Transverse colon (tissue), 4 donors: ENCODE measurements at regions not wholly inside any gene's neighbourhood (a gene's known extent, or its start where the extent isn't known, plus 50 kb on each side); places are given as distances from the start of the nearest gene placed in this dataset.

ENCODE experiments used
- DNase-seq: peaks from one replicate; pipeline ENCODE4 v3.0.0-alpha.2; 2019
- H3K27ac ChIP-seq, 4 donors: fragments of 200-600 bp; sonication (generic); 2 replicates each; pipeline ENCODE4 v1.5.1; 2016 to 2018; ENCODE audit warnings: inconsistent platforms in 4 of 4
- H3K27me3 ChIP-seq: fragments of 200-600 bp; sonication (generic); 2 replicates; pipeline ENCODE4 v1.5.1; 2017; ENCODE audit warnings: inconsistent platforms
- H3K36me3 ChIP-seq, 4 donors: fragments of 200-600 bp; sonication (generic); 2 replicates each; pipeline ENCODE4 v1.5.1; 2017 to 2019; ENCODE audit warnings: inconsistent platforms in 4 of 4
- H3K4me1 ChIP-seq, 4 donors: fragments of 200-600 bp; sonication (generic); 2 replicates each; pipeline ENCODE4 v1.5.1; 2017 to 2020; ENCODE audit warnings: inconsistent platforms in 4 of 4
- H3K4me3 ChIP-seq, 4 donors: fragments of 200-600 bp; sonication (generic); 1 replicate in 1 of 4; 2 replicates in 3 of 4; pipeline versions ENCODE4 v1.5.1 to v1.6.1; 2017 to 2019; ENCODE audit warnings: inconsistent platforms in 4 of 4
- H3K9me3 ChIP-seq, 2 donors: fragments of 200-600 bp; sonication (generic); 2 replicates each; pipeline ENCODE4 v1.5.1; 2017 to 2019; ENCODE audit warnings: inconsistent platforms in 2 of 2
- CTCF ChIP-seq, 5 experiments: fragments of 200-600 bp in 3 of 5; fragments of 450-650 bp in 2 of 5; sonication (generic) in 3 of 5; IDR thresholded peaks; 1 replicate in 2 of 5; 2 replicates in 3 of 5; pipeline ENCODE4 v1.5.1; 2016 to 2017; ENCODE audit warnings: antibody characterized with exemption in 5 of 5, inconsistent platforms in 3 of 5, mild to moderate bottlenecking in 2 of 5, moderate library complexity in 1 of 5
- EP300 ChIP-seq: sonication (generic); formaldehyde crosslinking; IDR thresholded peaks from one replicate; pipeline ENCODE4 v1.6.1; 2017; ENCODE audit warnings: antibody characterized with exemption, low read depth
- POLR2A ChIP-seq: fragments of 450-650 bp; IDR thresholded peaks from one replicate; pipeline ENCODE4 v1.6.1; 2016; ENCODE audit warnings: antibody characterized with exemption, mild to moderate bottlenecking, moderate library complexity
- POLR2AphosphoS5 ChIP-seq, 3 donors: sonication (generic); formaldehyde crosslinking; IDR thresholded peaks; one replicate each; pipeline ENCODE4 v1.6.1; 2016; ENCODE audit warnings: antibody characterized with exemption in 3 of 3
- WGBS, 2 donors: methylation state at CpG; one replicate each; pipeline ENCODE4 v1.1.5; 2018; ENCODE audit warnings: low coverage in 1 of 2; 5-methylcytosine and 5-hydroxymethylcytosine counted together
- in situ Hi-C, 4 donors: fragments of 200-750 bp; cut with MboI; loops; one replicate each; pipeline versions ENCODE4 v1.15.0 to v1.15.1; 2017; ENCODE audit warnings: low sequenced_read_pairs in 3 of 4, low pct_ligation_motif_present in 1 of 4, low pct_unique_long_range_greater_than_20kb in 1 of 4
- intact Hi-C: fragments of 100-400 bp; cut with DNase I; formaldehyde crosslinking; loops from one replicate; pipeline ENCODE4 v1.15.1; 2023; ENCODE audit warnings: low total_unique reads

GRCh38 chr5:2455878-2456277, 295.6 kb downstream of the IRX2 start:
- in situ Hi-C loops = no loop called here
- no peak overlapping the region for H3K4me3 ChIP-seq
- H3K27ac ChIP-seq = no peak overlapping the region
- intact Hi-C loops = no loop called here
- no peak for DNase-seq
- no peaks in the 10 kb centered on the region for H3K36me3 ChIP-seq
- H3K4me1 ChIP-seq = no peaks in the 10 kb centered on the region
- TF ChIP-seq POLR2AphosphoS5 (IDR thresholded peaks at IDR 0.05) (no peak), CTCF (IDR thresholded peaks at IDR 0.05) (no peak), EP300 (no peak), POLR2A (no peak)
- WGBS, 2 donors = 86% methylated on average over 3 of the region's 3 CpGs; no CpG with 5 or more reads in 1 of the 2 donors
- H3K9me3 ChIP-seq = no peaks in the 10 kb centered on the region
- no peaks in the 10 kb centered on the region for H3K27me3 ChIP-seq

- Histone ChIP-seq H3K4me3 (no peak overlapping the region), H3K27ac (no peak overlapping the region), H3K9me3 (no peaks in the 10 kb centered on the region), H3K4me1 (no peaks in the 10 kb centered on the region), H3K36me3 (no peaks in the 10 kb centered on the region), H3K27me3 (no peaks in the 10 kb centered on the region)
- intact Hi-C loops (no loop called here), in situ Hi-C loops (no loop called here)
- WGBS, 2 donors = 84 to 92% methylated on average over 4 to 5 of the region's 5 CpGs
- no peak for TF ChIP-seq EP300
- TF ChIP-seq CTCF (IDR thresholded peaks at IDR 0.05) = no peak
- no peak for TF ChIP-seq POLR2AphosphoS5 (IDR thresholded peaks at IDR 0.05)
- no peak for TF ChIP-seq POLR2A
- DNase-seq = no peak
These were observed 296.6 kb downstream of the IRX2 start for GRCh38 chr5:2454876-2455275.

GRCh38 chr5:2453781-2454180, 297.7 kb downstream of the IRX2 start:
- TF ChIP-seq POLR2A (no peak), EP300 (no peak), POLR2AphosphoS5 (IDR thresholded peaks at IDR 0.05) (no peak), CTCF (IDR thresholded peaks at IDR 0.05) (no peak)
- H3K4me1 ChIP-seq = no peaks in the 10 kb centered on the region
- in situ Hi-C loops = no loop called here
- 55 to 69% methylated on average over 2 to 3 of the region's 3 CpGs for whole genome bisulfite sequencing, 2 donors
- DNase-seq = no peak
- intact Hi-C loops = no loop called here
- no peak overlapping the region for H3K4me3 ChIP-seq
- no peaks in the 10 kb centered on the region for H3K9me3 ChIP-seq
- H3K27ac ChIP-seq = no peak overlapping the region
- H3K36me3 ChIP-seq = no peaks in the 10 kb centered on the region
- no peaks in the 10 kb centered on the region for H3K27me3 ChIP-seq

- intact Hi-C loops (no loop called here), in situ Hi-C loops (no loop called here)
- Histone ChIP-seq H3K4me1 (no peaks in the 10 kb centered on the region), H3K27ac (no peak overlapping the region), H3K36me3 (no peaks in the 10 kb centered on the region), H3K9me3 (no peaks in the 10 kb centered on the region), H3K4me3 (no peak overlapping the region), H3K27me3 (no peaks in the 10 kb centered on the region)
- DNase-seq = no peak
- TF ChIP-seq POLR2AphosphoS5 (IDR thresholded peaks at IDR 0.05) (no peak), CTCF (IDR thresholded peaks at IDR 0.05) (no peak), POLR2A (no peak), EP300 (no peak)
These were observed 300.4 kb downstream of the IRX2 start for GRCh38 chr5:2451100-2451499.
